ENCODE measurements at regions not wholly inside any gene's neighbourhood (a gene's known extent, or its start where the extent isn't known, plus 50 kb on each side); places are given as distances from the start of the nearest gene placed in this dataset.
"Not testable (repeated sequence)": the region's sequence is repeated elsewhere in the genome, so short reads cannot be mapped to it uniquely, and the experiment has no call there.

DNA sequence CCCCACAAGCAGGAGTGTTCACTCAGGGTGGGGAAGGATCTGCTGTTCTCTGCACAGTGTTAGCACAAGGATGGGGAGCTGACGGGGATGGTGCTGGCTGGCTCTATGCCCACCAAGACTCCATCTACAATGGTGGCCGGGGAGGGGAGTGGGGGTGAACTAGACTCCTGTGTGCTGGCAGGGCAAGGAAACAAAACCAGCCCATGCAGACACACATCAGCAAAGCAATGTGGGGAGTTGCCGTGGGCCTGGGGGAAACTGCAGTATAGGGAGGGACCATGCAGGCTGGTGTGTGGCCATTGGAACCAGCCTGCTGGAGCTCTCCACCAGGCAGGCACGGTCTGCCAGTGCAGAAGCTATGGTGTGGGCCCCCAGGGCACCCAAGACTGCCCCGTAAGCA lies 195.1 kb downstream of the PWWP3B start:
- DNase-seq (ENCODE audit: low spot score) = no peak

DNA sequence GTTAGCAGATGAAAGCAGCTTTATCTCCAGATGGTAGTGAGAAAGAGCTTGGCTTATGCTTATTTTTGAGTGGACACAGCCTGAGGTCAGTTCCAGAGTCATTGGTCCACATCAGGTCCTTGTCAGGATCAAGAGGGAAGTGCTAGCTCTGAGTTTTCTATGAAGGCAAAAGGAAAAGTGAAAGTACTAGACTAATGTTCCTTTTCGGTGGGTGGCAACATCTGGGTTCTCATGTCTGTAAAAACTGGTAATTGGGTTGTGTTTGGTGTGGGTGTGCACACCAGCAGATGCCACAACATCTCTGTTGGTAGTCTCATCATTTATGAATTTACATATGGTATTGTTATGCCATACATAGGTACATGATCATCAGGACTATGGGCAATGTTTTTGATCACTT lies 210.5 kb downstream of the PWWP3B start:
- DNase-seq (ENCODE audit: low spot score) = no peak

DNA sequence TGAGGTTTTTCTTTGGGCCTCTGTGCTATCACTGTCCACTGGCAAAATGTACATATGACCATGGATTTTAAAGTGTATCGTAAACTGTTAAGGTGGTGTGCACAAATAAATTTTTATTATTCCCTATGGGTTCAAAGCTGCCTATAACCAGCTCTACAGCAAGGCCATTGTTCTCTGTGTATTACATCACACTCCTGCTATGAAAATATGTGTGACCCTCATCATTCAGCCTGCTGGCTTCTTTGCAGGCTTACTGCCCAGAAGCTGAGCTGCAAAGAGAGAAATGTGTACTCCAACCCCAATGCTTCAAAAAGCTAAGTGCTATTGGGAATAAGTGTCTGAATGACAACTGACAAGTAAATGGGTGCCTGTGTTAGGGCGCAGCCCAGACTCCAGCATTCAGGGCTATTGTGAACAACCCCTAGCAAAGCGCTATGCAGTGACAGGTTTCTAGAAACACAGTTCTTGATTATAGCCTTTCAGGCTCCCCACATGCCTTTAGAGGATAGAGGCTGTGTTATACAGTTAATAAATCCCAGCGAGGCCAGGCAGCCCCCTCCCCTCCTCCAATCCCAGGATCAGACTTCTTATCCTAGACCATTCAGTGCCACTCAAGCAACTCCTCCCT lies 220.4 kb upstream of the RADX start:
- peak; percentile 3 for DNase-seq (ENCODE audit: low spot score)

DNA sequence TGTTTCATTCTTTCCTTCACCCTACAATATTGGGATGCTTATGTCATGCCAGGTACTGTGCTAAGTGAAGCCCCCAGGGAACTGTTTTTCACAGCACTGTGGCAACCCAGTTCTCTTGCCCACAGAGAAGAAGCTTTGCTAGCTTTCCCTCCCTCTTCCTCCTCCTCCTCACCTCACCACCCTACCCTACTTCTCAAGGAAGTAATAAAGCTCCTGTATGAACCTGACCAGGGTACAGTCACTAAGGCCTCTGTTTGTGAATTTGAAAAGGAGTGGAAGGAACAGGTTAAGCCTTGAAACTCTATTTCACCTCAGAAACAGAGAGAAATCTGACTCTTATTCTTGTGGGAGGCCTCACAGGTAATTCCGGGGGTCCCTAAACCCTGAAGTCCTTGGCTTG lies 219.4 kb upstream of the RADX start:
- no peak for DNase-seq (ENCODE audit: low spot score)

DNA sequence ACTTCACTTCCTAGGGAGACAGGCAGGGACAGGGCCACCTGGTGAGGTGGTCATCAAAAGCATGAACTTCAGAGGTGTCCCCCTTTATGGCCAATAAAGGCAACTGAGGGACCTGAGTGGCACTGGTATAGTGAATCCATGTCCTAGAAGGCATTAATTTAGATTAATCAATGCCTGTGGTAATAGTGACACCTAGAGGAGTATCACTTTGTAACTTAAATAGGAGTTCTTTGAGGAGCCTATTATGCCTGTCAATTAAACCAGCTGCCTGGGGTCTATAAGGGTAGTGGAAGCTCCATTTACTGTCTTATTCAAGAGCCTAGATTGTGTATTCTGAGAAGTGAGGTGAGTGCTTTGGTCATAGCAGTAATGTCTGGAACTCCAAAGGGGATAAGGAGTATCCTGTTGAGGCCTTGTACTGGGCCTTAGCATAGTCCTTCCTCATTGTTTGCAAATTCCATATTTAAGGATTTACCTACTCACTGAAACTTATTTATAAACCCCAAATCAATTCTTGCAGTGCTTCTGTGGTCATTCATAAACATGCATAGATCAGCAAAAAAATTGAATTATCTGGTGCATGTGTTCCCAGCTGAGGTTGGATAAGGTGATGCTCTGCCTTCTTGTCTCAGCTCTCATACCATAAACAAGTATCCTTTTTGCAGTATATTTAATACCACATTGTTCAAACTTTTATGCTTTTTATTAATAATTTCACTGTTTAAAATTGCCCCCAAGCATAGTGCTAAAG lies 213.8 kb upstream of the RADX start:
- DNase-seq (ENCODE audit: low spot score) = peak; percentile 2

DNA sequence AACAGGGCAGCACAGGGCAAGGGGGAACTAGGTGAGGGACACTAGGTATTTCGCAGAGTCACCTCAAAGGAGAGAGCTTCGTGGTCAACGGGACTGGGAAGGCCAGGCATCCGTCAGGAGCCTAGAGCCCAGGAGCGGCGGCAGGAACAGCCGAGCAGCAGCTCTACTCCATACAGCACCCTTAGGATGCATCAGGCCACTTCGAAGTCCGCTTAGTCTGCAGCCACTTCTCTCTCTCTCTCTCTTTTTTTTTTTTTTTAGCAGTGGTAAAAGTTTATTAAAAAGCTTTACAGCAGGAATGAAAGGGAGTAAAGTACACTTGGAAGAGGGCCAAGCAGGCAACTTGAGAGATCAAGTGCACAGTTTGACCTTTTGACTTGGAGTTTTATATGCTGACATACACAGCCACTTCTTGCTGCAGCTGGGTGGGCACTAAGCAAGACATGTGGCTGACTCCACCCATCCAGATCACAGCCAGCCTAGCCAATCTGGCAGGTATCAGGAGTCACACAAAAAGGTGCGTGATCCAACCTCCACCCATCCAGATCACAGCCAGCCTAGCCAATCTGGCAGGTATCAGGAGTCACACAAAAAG lies 209.7 kb upstream of the RADX start:
- DNase-seq (ENCODE audit: low spot score) = no peak

DNA sequence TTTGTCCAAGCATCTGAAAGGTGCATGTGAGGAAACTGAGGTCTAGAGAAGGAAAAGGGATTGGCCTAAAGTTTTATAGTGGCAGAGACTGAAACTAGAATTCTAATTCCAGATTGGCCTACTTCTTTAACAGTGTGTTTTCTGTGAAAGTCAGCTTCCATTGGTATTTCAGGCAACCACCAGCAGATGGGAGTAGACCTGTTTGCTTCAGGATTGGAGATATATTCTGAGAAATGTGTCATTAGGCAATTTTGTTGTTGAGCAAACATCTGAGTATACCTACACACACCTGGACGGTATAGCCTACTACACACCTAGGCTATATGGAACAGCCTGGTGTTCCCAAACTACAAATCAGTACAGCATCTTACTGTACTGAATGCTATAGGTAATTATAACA lies 207.3 kb upstream of the RADX start:
- no peak for DNase-seq (ENCODE audit: low spot score)

DNA sequence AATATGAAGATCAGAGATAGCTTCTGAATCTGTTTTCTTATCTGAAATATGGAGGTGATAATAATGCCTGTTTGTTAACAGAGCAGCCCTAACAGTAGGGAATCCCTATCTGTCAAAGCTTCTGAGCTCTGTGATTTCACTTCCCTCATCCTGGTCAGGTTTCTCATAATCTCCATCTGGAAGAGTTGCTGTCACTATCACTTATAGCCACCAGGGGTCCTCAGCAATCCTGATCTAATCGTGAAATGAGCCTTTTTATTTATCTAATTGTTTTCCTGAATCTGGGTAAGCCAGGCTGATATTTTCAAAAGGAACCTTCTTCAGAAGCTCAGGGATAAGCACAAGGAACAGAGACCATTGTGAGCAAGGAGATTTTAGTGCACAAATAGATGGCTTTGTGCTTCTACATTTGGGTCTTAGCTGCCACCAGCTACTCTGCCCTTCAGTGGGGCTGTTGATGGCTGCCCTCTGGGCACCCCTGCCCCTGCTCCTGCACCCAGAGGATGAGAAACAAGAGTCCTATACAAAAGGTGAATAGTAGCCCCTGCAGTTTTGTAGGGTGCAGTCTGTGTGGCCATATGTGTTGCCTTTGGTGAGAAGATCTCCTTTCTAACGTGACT lies 196.4 kb upstream of the RADX start:
- peak; percentile 24 for DNase-seq (ENCODE audit: low spot score)

DNA sequence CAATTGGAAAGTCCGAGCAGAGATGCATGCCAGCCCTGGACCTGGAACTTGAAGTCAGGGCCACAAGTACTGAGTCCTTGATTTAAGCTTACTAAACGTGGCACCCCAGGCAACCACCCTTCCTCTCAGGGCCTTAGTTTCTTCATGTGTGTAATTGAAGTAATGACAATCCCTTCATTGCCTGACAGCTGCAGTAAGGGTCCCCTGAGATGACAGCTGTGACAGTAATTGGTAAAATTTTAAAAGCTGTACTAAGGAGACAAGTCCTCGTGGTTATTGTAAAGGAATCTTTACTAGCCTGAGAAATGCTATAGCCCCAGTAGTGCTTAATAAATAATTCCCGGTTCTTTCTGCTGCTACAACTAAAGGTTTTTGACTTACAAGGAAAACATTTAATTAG lies 175.1 kb upstream of the RADX start:
- DNase-seq (ENCODE audit: low spot score) = no peak

DNA sequence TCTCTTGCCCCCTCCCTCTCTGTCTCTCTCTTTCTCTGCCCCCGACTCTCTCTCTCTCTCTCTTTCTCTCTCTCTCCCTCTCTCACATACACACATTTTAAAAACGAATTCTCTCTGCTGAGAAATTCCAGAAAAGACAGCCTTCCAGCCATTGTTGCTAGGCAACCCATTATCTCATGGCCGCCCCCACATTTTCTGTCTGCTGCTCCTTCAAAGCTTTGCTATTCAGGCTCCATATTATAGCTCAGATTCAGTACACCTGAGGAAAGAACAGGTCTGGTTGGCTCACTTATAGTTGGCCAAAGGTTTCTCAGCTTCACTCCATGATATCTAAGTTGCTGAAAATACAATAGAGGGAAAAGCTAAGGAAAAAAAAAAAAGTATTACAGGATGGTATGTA lies 174.4 kb upstream of the RADX start:
- DNase-seq (ENCODE audit: low spot score) = peak; percentile 4

DNA sequence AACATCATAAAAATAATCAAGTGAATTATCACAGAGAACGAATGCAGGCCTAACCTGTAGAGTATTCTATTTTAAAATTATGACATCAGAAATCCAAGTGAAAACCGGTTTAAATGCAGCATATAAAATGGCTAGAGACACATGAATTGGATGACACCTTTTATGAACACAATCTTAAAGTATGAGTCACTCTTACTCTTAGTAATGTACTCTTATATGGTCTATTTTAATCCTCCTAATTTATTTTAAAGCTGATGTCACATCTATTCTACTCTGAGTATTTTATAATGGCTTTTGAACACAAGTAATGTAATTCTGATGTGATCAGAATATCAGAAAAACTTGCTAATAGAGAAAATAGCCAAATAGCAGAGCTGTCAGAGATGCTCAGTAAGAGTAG lies 161.4 kb upstream of the RADX start:
- no peak for DNase-seq (ENCODE audit: low spot score)

DNA sequence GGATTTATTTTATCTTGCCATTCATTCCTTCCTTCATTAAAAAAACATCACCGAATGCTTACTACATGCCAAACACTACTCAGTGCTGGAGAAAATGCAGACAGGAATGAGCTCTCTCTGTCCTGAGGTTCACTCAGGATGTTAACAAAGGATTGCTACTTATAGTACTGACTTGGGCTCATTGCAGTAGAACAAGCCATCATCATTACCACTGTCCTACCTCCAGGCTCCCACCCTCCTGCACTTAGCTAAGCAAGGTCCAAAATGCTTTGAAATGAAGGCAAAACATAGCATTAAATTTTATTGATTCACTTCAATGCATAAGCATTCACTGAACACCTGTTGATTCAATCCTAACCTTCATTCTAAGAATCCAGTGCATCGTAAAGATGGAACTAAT lies 159.8 kb upstream of the RADX start:
- no peak for DNase-seq (ENCODE audit: low spot score)

DNA sequence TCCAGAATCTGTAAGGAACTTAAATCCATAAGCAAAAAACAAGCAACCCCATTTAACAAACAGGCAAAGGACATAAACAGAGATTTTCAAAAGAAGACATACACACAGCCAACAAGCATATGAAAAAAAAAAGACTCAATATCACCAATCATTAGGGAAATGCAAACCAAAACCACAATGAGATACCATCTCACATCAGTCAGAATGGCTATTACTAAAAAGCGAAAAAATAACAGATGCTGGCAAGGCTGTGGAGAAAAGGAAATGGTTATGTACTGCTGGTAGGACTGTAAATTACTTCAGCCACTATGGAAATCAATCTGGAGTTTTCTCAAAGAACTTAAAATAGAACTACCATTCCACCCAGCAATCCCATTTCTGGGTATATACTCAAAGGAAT lies 156.8 kb upstream of the RADX start:
- no peak for DNase-seq (ENCODE audit: low spot score)

DNA sequence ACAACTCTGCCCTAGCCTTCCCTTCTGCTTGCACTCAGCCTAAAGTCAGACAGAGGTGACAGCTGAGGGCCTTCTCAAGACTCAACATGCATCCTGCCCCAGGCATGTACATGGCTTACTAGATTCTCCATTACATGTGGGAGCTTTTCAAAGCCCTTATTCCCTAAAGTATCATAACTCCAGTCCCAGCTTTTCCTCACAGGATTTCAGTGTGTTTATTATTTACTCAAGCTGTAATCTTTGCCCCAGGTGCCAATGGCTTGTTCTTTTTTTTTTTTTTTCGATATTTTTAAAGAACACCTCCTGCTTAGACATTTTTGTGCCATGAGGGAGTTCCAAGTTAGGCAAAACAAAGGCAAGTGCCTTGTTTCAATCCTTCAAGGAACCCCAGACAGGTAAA lies 154.0 kb upstream of the RADX start:
- DNase-seq (ENCODE audit: low spot score) = no peak

DNA sequence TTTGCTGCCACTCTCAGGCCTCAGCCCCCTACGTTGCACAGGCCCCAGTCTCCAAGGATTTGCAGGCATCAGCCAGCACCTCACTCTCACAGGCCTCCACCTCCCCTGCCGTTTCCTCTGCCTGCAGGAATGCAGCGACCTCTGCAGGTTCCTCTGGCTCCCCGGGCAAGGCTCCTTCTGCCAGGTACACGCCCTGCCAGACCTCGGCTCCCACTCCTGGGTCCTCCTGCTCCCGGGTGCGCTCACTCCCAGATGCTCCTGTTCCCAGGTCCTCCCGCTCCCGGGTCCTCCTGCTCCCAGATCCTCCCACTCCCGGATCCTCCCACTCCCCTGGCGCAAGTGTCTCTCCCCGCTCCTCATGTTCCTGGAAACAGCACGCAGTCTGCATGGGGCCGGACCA lies 144.4 kb upstream of the RADX start:
- no peak for DNase-seq (ENCODE audit: low spot score)

DNA sequence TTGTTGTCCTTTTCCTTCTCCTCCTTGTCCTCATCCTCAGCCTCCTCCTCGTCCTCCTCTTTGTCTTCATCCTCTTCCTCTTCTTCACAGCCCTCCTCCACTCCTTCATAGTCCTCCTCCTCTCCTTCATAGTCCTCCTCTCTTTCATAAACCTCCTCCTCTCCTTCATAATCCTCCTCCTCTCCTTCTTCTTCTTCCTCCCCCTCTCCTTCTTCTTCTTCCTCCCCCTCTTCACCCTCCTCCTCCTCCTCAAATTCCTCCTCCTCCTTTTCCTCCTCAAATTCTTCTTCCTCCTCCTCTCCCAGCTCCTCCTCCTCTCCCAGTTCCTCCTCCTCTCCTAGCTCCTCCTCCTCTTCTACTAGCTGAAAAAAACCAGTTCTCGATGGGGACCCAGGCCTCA lies 143.8 kb upstream of the RADX start:
- DNase-seq (ENCODE audit: low spot score) = no peak

DNA sequence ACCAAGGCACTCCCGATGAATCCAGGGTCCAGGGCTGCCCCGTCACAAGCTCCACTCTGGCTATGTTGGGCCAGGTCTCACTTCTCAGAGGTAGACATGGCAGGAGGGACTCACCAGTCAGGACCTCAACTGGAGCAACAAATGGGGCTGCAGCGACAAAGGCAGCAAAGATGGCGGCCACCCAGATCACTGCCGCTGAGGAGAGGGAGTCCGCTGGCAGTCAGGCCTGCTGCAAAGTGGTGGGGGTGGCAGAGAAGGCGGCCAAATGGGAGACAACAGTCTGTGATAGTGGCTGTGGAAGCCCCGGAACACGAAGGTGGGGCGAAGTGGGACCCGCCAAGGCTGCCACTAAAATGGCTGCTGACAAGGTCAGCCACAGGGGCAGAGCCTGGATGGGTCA lies 143.3 kb upstream of the RADX start:
- DNase-seq (ENCODE audit: low spot score) = no peak

DNA sequence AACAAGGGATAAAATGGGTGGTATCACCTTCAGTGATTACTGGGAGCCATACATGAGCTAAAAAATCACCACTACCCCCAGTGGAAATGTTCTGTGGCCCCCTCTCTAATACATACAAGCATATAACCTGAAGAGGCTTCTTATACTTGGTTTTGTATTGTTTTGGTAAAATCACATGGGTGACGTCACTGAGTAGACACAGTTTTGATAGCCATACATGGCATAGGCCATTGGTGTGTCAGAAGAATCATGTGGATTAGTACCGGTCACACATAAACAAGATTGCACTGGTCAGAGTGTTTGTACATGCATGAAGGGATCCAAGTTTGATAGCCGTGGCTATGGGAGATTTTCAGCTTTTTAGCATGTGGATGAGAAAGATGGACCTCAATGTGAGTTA lies 131.9 kb upstream of the RADX start:
- DNase-seq (ENCODE audit: low spot score) = no peak

DNA sequence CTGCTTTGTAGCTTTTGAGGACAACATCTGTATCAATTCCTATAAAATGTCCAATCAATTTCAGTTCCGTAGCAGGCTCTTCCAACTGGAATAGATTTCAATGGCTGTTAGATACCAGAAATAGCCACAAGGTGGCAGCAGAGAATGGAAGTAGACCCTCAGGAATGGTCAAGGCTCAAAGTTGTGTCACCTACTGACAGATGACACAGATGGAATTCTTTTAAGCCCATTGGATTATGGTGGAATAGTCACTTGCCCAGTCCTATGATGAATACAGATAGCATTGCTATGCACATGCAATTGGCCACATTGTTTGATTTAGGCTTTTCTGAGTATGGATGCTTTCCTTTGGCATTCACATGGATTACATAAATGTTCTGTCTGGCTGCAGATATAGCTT lies 130.4 kb upstream of the RADX start:
- DNase-seq (ENCODE audit: low spot score) = peak; percentile 65

DNA sequence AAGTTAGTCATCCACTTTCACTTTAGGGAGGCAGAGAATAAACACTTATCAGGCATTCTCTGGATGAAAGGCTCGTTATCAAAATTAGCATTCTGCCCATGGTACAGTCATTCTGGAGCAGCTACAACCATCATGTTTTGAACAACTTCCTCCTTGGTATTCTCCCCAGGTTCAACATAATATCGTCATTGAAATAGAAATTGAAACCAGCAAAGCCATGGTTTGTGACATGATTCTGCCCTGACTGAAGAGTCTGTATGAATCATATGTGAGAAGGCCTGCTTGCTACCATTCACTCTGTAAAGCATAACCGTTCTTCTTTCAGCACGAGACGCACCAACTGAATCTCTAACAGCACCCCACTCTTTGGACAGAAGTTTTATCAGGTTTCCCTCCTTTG lies 127.5 kb upstream of the RADX start:
- no peak for DNase-seq (ENCODE audit: low spot score)

DNA sequence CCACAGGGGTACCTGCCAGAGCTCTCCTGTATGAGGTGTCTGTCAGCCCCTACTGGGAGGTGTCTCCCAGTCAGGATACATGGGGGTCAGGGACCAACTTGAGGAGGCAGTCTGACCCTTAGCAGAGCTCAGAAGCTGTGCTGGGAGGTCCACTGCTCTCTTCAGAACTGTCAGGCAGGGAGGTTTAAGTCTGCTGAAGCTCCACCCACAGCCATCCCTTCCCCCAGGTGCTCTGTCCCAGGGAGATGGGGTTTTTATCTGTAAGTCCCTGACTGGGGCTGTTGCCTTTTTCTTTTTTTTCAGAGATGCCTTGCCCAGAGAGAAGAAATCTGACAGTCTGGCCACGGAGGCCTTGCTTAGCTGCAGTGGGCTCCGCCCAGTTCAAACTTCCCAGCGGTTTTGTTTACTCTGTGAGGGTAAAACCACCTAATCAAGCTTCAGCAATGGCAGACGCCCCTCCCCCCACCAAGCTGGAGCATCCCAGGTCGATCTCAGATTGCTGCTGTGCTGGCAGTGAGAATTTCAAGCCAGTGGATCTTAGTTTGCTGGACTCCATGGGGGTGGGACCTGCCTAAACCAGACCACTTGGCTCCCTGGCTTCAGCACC lies 118.5 kb upstream of the RADX start:
- DNase-seq (ENCODE audit: low spot score) = not testable (repeated sequence)

DNA sequence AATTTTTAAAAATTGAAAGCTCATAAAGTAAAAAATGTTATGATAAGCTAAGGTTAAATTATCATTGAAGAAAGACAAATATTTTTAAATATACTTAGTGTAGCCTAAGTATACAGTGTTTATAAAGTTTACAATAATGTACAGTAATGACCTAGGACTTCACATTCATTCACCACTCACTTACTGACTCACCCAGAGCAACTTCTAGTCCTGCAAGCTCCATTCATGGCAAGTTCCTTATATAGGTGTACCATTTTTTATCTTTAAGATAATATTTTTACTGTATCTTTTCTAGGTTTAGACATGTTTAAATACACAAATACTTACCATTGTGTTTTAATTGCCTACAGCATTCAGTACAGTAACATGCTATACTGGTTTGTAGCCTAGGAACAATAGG lies 112.3 kb upstream of the RADX start:
- DNase-seq (ENCODE audit: low spot score) = no peak
